H1 (cell line): ENCODE measurements at regions not wholly inside any gene's neighbourhood (a gene's known extent, or its start where the extent isn't known, plus 50 kb on each side); places are given as distances from the start of the nearest gene placed in this dataset.
A peak's percentile ranks its signal among the peaks of the same experiment; 100 is the strongest.

Experiments
- CTCF ChIA-PET: fragments of 300-600 bp; sonication (Branson Sonifier 250); formaldehyde crosslinking; loops from one replicate; lab custom pipeline; 2021; ENCODE audit not compliant: partially characterized antibody; lab: Charles Lee
- POLR2A ChIA-PET: fragments of 300-600 bp; sonication (Branson Sonifier 250); formaldehyde crosslinking; loops from one replicate; lab custom pipeline; 2021; ENCODE audit warnings: inconsistent platforms; ENCODE audit not compliant: partially characterized antibody; lab: Charles Lee
- DNase-seq, 2 experiments: peaks; one replicate each; pipeline versions ENCODE4 v3.0.0 to v3.0.0-alpha.2; 2010 to 2022; ENCODE audit warnings: low spot score in 2 of 2, low read depth in 1 of 2, mixed read lengths in 1 of 2
- FAIRE-seq: peaks from 2 replicates; lab custom pipeline; 2011; peaks lifted over from hg19 to GRCh38; lab: Jason Lieb, UNC
- H2AFZ ChIP-seq: 2 replicates; pipeline ENCODE4 v1.8.1; 2012; ENCODE audit warnings: low read length, inconsistent platforms
- H2AK5ac ChIP-seq: 2 replicates; pipeline ENCODE4 v1.6.1; 2013; ENCODE audit warnings: low read depth, low read length
- H2BK120ac ChIP-seq: replicated peaks from 2 replicates; pipeline ENCODE3; 2013; ENCODE audit warnings: low read depth, low read length, inconsistent platforms
- H2BK12ac ChIP-seq: 2 replicates; pipeline ENCODE4 v1.6.1; 2013; ENCODE audit warnings: low read depth, low read length
- H2BK15ac ChIP-seq: 2 replicates; pipeline ENCODE4 v1.6.1; 2013; ENCODE audit warnings: low read length
- H2BK20ac ChIP-seq: 2 replicates; pipeline ENCODE4 v1.6.1; 2013; ENCODE audit warnings: low read length
- H2BK5ac ChIP-seq: 2 replicates; pipeline ENCODE4 v1.6.1; 2013; ENCODE audit warnings: low read depth, low read length
- H3K14ac ChIP-seq: 2 replicates; pipeline ENCODE4 v1.6.1; 2013; ENCODE audit warnings: inconsistent platforms; ENCODE audit not compliant: insufficient read length
- H3K18ac ChIP-seq: 2 replicates; pipeline ENCODE4 v1.6.1; 2013; ENCODE audit warnings: low read length; ENCODE audit errors: extremely low read depth
- H3K23ac ChIP-seq: 2 replicates; pipeline ENCODE4 v1.6.1; 2013; ENCODE audit warnings: inconsistent platforms; ENCODE audit not compliant: insufficient read length
- H3K23me2 ChIP-seq: 2 replicates; pipeline ENCODE4 v1.6.1; 2013; ENCODE audit warnings: low read depth, low read length
- H3K27ac ChIP-seq: 2 replicates; pipeline ENCODE4 v1.6.1; 2011; ENCODE audit warnings: low read depth, low read length, inconsistent platforms
- H3K27me3 ChIP-seq, 4 experiments: replicated peaks in 1 of 4; 1 replicate in 1 of 4; 2 replicates in 3 of 4; pipeline versions ENCODE4 v1.6.1 to v1.8.1; 2011 to 2013; ENCODE audit warnings: low read length in 3 of 4, mild to moderate bottlenecking in 3 of 4, inconsistent platforms in 2 of 4, mixed read lengths in 2 of 4, moderate library complexity in 1 of 4; ENCODE audit not compliant: control insufficient read depth in 3 of 4, insufficient read depth in 3 of 4; ENCODE audit errors: extremely low read depth in 1 of 4
- H3K36me3 ChIP-seq, 4 experiments: 2 replicates each; pipeline versions ENCODE4 v1.6.1 to v1.8.1; 2011 to 2013; ENCODE audit warnings: mild to moderate bottlenecking in 4 of 4, low read length in 3 of 4, moderate library complexity in 2 of 4, control low read depth in 1 of 4, inconsistent platforms in 1 of 4; ENCODE audit not compliant: insufficient read depth in 4 of 4, control insufficient read depth in 2 of 4
- H3K4ac ChIP-seq: replicated peaks from 2 replicates; pipeline ENCODE3; 2013; ENCODE audit warnings: low read length, low read depth, mixed read lengths, inconsistent platforms; ENCODE audit not compliant: insufficient read length
- H3K4me1 ChIP-seq, 4 experiments: replicated peaks in 1 of 4; 1 replicate in 1 of 4; 2 replicates in 3 of 4; pipeline versions ENCODE4 v1.6.1 to v1.8.1; 2011 to 2013; ENCODE audit warnings: low read length in 3 of 4, inconsistent platforms in 2 of 4, mixed read lengths in 1 of 4; ENCODE audit not compliant: insufficient read depth in 4 of 4, control insufficient read depth in 3 of 4
- H3K4me2 ChIP-seq, 2 experiments: 2 replicates each; pipeline versions ENCODE4 v1.6.1 to v1.8.1; 2011 to 2013; ENCODE audit warnings: low read depth in 2 of 2, low read length in 2 of 2, control low read depth in 1 of 2, inconsistent platforms in 1 of 2, mild to moderate bottlenecking in 1 of 2; ENCODE audit not compliant: insufficient read depth in 1 of 2
- H3K4me3 ChIP-seq, 4 experiments: fragments of 200-600, 300-600 bp in 1 of 4; sonication (generic), shearing (Covaris generic), sonication (Bioruptor Twin) in 1 of 4; 2 replicates each; pipeline versions ENCODE4 v1.5.1 to v1.8.1; 2011 to 2016; ENCODE audit warnings: low read length in 4 of 4, low read depth in 3 of 4, control low read depth in 2 of 4, inconsistent platforms in 2 of 4, mild to moderate bottlenecking in 2 of 4, mixed read lengths in 1 of 4, moderate library complexity in 1 of 4; ENCODE audit not compliant: insufficient read depth in 2 of 4; ENCODE audit errors: extremely low read depth in 1 of 4
- H3K56ac ChIP-seq: replicated peaks from 2 replicates; pipeline ENCODE3; 2013; ENCODE audit warnings: low read depth, mild to moderate bottlenecking, mixed read lengths, low read length, inconsistent platforms; ENCODE audit not compliant: insufficient read length
- H3K79me1 ChIP-seq: 2 replicates; pipeline ENCODE4 v1.6.1; 2013; ENCODE audit warnings: low read depth, low read length, control low read depth
- H3K79me2 ChIP-seq, 2 experiments: 2 replicates each; pipeline versions ENCODE4 v1.6.1 to v1.8.1; 2012 to 2013; ENCODE audit warnings: low read length in 2 of 2, mild to moderate bottlenecking in 2 of 2, inconsistent platforms in 1 of 2; ENCODE audit not compliant: insufficient read depth in 2 of 2, control insufficient read depth in 1 of 2
- H3K9ac ChIP-seq, 4 experiments: replicated peaks in 1 of 4; 1 replicate in 1 of 4; 2 replicates in 3 of 4; pipeline versions ENCODE4 v1.6.1 to v1.8.1; 2011 to 2013; ENCODE audit warnings: low read depth in 3 of 4, low read length in 3 of 4, control low read depth in 2 of 4, mild to moderate bottlenecking in 2 of 4, moderate library complexity in 2 of 4, inconsistent platforms in 1 of 4; ENCODE audit errors: extremely low read depth in 1 of 4
- H3K9me3 ChIP-seq, 2 experiments: 2 replicates each; pipeline versions ENCODE4 v1.6.1 to v1.8.1; 2012 to 2013; ENCODE audit warnings: mild to moderate bottlenecking in 2 of 2, moderate library complexity in 2 of 2, control low read depth in 1 of 2, inconsistent platforms in 1 of 2, low read depth in 1 of 2, low read length in 1 of 2, mixed read lengths in 1 of 2; ENCODE audit not compliant: insufficient read depth in 2 of 2
- H4K20me1 ChIP-seq, 2 experiments: replicated peaks in 1 of 2; 2 replicates each; pipeline versions ENCODE3 to v1.8.1; 2011 to 2013; ENCODE audit warnings: inconsistent platforms in 2 of 2, low read length in 2 of 2, mild to moderate bottlenecking in 1 of 2; ENCODE audit not compliant: insufficient read depth in 2 of 2, control insufficient read depth in 1 of 2
- H4K5ac ChIP-seq: 2 replicates; pipeline ENCODE4 v1.6.1; 2013; ENCODE audit warnings: low read length, low read depth, mixed read lengths, inconsistent platforms; ENCODE audit not compliant: insufficient read length
- H4K8ac ChIP-seq: 2 replicates; pipeline ENCODE4 v1.8.0; 2013; ENCODE audit warnings: mild to moderate bottlenecking, moderate library complexity, low read length, inconsistent platforms; ENCODE audit not compliant: insufficient read depth; ENCODE audit errors: extremely low read depth
- H4K91ac ChIP-seq: replicated peaks from 2 replicates; pipeline ENCODE3; 2013; ENCODE audit warnings: low read length, mixed read lengths, inconsistent platforms; ENCODE audit not compliant: insufficient read length
- BCL11A ChIP-seq, 2 experiments: IDR thresholded peaks; one replicate each; pipeline ENCODE4 v1.6.1; 2011; ENCODE audit warnings: low read depth in 2 of 2, low read length in 2 of 2, mild to moderate bottlenecking in 2 of 2
- CTCF ChIP-seq, 3 experiments: IDR thresholded peaks; 1 replicate in 2 of 3; 2 replicates in 1 of 3; pipeline versions ENCODE4 v1.5.1 to v1.6.1; 2011; ENCODE audit warnings: low read length in 3 of 3, mild to moderate bottlenecking in 3 of 3, inconsistent platforms in 2 of 3, low read depth in 1 of 3, moderate library complexity in 1 of 3; ENCODE audit not compliant: insufficient read depth in 1 of 3; ENCODE audit errors: control extremely low read depth in 1 of 3
- GABPA ChIP-seq: IDR thresholded peaks from 2 replicates; pipeline ENCODE4 v1.6.1; 2011; ENCODE audit warnings: mild to moderate bottlenecking, low read length, moderate library complexity, borderline replicate concordance; ENCODE audit not compliant: insufficient read depth
- JUND ChIP-seq: IDR thresholded peaks from 2 replicates; pipeline ENCODE4 v1.6.1; 2011; ENCODE audit warnings: mild to moderate bottlenecking, improper control_type of control experiment, low read length
- RAD21 ChIP-seq, 2 experiments: IDR thresholded peaks in 1 of 2; conservative IDR thresholded peaks in 1 of 2; 2 replicates each; pipeline ENCODE4 v1.6.1; 2011; ENCODE audit warnings: low read depth in 2 of 2, low read length in 2 of 2, improper control_type of control experiment in 1 of 2, inconsistent platforms in 1 of 2, mild to moderate bottlenecking in 1 of 2, moderate library complexity in 1 of 2
- WGBS, 2 experiments: shearing (Covaris generic) in 1 of 2; methylation state at CpG; one replicate each; pipeline versions ENCODE4 v1.1.6 to v1.1.7; 2013 to 2015; ENCODE audit warnings: low lambda C conversion rate in 2 of 2, mixed read lengths in 2 of 2, inconsistent platforms in 1 of 2, low coverage in 1 of 2, missing lambda C conversion rate in 1 of 2; ENCODE audit not compliant: insufficient replicate concordance in 2 of 2, insufficient coverage in 1 of 2, insufficient read length in 1 of 2; ENCODE audit errors: extremely low coverage in 1 of 2, missing lambda C conversion rate in 1 of 2; 5-methylcytosine and 5-hydroxymethylcytosine counted together

- H3K36me3 ChIP-seq, result no peaks in the 10 kb centered on the region
- no peak overlapping the region for H3K56ac ChIP-seq
- no peak overlapping the region for H4K5ac ChIP-seq
- no peak overlapping the region for H4K91ac ChIP-seq
- no peak overlapping the region for H3K4me3 ChIP-seq
- DNase-seq (peak in 1 of 2 experiments; percentile 40), FAIRE-seq (no peak)
- 90% methylated on average over 3 of the region's 3 CpGs; no CpG with 5 or more reads in 1 of the 2 experiments for WGBS, 2 experiments
- no peak overlapping the region for H2AK5ac ChIP-seq
- H3K27me3 ChIP-seq, result no peaks in the 10 kb centered on the region
- no peak overlapping the region for H3K27ac ChIP-seq
- TF ChIP-seq RAD21 (IDR thresholded peaks at IDR 0.05 in 1 of 2, conservative IDR thresholded peaks at IDR 0.05 in 1 of 2; ENCODE audit: low read depth in 2 of 2, low read length in 2 of 2) (peak in 1 of 2 experiments; percentile 38; a peak in 1 of 4 replicates), CTCF (IDR thresholded peaks at IDR 0.05; ENCODE audit: control extremely low read depth in 1 of 3, insufficient read depth in 1 of 3, low read depth in 1 of 3, low read length in 3 of 3) (peak in 1 of 3 experiments; percentile 33; a peak in 1 of 4 replicates), GABPA (no peak), BCL11A (IDR thresholded peaks at IDR 0.05; ENCODE audit: low read depth in 2 of 2, low read length in 2 of 2) (no peak), JUND (no peak)
- H3K4ac ChIP-seq, result no peak overlapping the region
- no peaks in the 10 kb centered on the region for H3K79me2 ChIP-seq
- H2BK120ac ChIP-seq, result no peak overlapping the region
- no peaks in the 10 kb centered on the region for H4K20me1 ChIP-seq
- H2BK5ac ChIP-seq, result no peak overlapping the region
- H4K8ac ChIP-seq, result no peak overlapping the region
- no peak overlapping the region for H2BK12ac ChIP-seq
- no peak overlapping the region for H3K18ac ChIP-seq
- ChIA-PET CTCF (interaction anchor here (0.9 to 1.5 kb wide), 2 partner anchors 8 to 21 kb away, joined by 3 to 4 read pairs; no protein-coding TSS in a partner anchor), POLR2A (no interaction called here)
- no peaks in the 10 kb centered on the region for H3K79me1 ChIP-seq
- H3K23ac ChIP-seq, result no peak overlapping the region
- no peaks in the 10 kb centered on the region; a peak in 2 of 7 replicates for H3K4me1 ChIP-seq
- no peak overlapping the region for H2BK20ac ChIP-seq
- no peak overlapping the region for H3K14ac ChIP-seq
- no peaks in the 10 kb centered on the region for H3K9me3 ChIP-seq
- H3K4me2 ChIP-seq, result no peak overlapping the region
- H2BK15ac ChIP-seq, result no peak overlapping the region
- H2AFZ ChIP-seq, result no peak overlapping the region
- no peaks in the 10 kb centered on the region for H3K23me2 ChIP-seq
- H3K9ac ChIP-seq, result no peak overlapping the region
These were observed 1066.0 kb downstream of the GLUD2 start for GRCh38 chrX:122113376-122113775.
